ENCODE measurements at regions not wholly inside any gene's neighbourhood (a gene's known extent, or its start where the extent isn't known, plus 50 kb on each side); places are given as distances from the start of the nearest gene placed in this dataset.

DNA sequence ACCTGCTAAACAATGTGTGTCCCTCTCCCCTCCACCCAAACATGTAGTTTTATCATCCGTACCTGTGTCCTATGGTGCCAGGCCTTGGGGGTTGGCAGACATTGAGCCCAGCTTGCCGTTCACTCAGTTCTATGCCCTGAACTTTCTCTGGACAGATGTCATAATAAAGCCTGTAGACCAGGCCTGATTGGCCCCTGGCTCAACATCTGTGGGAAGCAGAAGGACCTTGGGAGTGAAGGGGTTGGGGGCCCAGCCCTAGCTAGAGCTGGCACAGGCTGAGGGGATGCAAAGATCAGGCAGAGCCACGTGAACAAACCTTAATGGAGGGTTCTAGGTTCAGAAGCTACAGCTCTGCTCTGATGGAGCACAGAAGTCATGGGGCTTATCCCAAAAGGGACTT is 600.6 kb downstream of the BUD13 start:
- no peak for DNase-seq

DNA sequence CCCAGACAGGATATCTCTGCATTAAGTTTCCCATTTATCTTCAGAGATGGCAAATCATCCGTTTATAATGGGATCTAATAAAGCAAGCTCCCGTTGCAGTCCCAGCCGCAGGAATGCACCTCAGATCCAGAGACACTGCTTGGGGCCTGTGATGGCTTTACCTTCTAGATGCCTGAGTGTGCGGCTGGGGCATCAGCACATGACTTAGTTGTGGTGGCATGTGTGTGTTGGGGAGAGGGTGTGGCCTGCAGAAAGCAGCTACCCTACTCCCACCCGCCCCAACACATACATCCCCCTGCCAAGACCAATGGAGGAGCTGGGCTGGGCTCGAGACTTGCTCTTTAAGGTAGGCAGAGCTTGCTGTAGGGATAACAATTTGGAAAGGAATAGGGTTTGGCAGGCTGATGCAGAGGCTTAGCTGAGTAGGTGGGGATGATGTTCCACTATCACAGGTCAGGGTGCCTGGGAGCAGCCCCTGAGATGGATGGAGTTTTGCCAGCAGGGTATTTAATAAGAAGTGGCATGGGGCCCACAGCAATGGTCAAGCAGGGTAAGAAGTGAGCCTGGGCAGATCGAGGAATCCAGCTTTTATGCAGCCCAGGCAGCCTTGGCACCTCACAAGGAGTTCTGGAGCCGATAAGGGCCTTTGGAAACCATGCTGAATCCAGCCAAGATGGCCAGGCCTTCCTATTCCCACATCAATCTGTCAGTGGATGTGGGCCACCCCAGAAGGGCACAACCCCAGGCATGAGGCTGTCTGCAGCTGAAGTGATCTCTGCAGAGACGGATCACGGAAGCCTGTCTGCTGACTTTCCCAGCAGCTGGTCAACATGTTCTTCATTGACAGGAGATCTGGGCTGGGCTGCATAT is 601.3 kb downstream of the BUD13 start:
- DNase-seq = no peak

DNA sequence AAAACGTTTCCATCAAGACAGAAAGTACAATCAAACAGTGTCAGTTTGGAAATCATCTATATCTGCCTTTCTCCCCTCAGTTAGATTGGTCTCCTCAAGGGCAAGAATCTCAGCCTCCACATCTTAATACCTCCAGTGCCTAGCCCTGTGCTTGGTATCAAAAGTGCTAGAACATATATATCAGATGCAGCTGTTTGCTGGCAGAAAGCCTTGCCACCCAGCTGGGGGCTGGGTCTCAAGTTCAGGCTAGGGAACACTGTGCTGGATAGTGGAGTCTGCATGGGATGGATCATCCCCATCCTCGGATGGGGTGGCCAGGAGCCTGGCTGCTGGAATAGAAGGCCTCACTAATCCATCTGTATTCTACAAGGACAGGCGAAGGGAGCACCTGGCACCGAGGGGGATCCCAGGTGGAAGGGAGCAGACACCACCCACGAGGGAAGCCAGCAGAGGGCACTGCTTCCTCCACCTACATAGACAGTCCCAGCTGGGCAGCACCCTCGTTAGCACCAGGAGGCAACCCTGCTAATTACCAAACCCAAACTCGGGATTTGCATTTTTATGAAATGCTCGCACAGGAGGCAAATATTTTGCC is 602.2 kb downstream of the BUD13 start:
- no peak for DNase-seq

DNA sequence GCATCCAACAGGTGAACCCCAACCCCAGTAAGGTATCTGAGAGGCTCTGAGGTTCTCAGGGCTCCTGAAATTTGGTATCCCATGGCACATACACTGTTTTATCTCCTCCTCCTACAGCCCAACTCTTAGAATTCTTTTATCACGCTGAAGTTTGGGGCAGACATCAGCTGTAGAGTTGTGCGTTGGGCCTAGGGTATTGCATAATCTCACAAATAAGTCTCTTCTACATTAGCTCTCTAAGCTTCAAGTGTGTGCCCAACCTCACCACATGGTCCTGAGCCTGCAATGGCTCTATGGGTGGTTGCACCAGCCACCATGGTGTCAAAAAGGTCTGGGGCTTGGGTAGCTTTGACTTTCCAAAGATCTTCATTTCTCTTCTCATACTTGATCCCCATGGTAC is 603.0 kb downstream of the BUD13 start:
- DNase-seq = no peak

DNA sequence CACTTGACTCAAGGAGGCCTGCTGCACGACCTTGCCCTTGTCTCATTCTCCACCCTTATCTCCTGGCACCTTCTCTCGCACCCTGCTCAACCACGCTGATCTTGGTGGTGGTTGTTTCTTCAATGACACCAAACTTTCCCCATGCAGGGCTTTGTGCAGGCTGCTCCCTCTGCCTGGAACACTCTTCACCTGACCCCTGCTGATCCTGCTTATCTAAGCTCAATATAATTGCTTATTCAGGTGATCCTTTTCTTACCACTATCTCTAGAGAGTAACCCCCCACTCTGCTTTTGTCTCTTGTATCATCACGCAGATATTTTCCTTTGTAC is 604.4 kb downstream of the BUD13 start:
- no peak for DNase-seq

DNA sequence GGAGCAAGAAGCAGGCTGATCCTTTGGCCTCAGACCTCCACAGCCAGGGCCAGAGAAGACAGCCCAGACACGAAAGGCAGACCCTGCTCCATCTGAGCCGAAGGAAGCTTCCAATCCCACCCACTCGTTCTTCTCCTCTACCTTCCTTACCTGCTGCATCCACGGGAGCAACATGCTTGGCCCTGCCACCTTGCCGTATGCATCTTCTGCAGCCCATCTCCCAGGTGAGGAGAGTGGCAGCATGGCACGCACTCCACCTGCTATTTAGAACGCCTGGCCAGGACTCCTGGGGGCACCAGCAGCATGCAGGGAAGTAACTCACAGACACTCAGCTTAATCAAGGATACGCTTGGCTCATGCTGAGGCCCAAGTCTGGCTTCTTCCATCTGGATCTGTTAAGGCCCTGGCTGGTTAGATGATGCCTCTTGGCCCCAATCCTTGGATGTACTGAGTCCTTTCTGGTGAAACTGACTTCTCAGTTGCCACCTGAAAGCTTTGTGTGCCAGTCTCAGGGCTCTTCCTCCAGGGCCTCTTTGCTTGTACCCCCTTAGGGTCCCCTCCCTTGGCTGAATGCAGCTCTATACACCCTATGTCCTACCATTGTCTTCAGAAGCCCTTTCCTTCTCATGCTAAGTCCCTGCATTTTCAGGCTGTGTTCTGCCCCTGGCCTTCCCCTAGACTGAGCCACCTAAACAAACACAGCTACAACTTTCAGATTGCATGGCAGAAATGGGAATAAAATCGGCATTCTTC is 604.9 kb downstream of the BUD13 start:
- DNase-seq = no peak

DNA sequence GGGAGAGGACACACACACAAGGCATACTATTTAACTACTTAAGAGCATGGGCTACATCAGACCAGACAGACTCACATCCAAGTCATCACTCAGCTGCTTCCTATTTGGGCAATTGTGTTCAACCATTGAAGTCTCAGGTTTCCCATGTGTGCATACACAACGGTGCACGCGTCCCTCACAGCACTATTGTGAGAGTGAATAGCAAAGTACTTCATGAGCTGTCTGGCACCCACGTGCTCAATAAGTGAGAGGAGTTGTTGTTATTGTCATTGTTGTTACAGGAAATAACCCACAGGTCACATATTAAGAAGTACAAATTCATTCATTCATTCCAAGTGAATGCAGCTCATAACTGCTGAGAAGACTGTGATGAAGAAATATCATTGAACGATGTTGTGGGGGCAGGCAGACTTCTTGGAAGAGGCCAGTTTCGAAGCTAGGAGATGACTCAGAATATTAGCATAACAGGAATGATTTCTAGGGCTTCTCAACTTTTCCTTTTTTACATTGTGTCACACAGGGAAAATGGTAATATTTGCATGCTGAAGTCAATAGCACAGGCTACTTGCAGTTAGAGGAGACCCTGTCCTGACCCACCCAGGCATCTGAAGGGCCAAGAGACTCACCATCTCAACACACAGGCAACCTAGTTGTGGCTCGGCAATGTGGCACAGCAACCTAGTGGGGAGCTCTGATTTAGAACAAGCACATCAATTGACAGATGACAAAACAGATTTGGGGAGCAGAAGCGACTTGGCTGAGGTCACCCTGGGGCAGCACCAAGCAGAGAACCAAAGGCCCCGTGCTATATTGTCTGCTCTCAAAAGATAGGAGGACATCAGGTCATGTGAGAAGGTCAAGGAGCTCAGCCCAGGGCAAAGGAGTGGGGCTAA is 606.0 kb downstream of the BUD13 start:
- no peak for DNase-seq

DNA sequence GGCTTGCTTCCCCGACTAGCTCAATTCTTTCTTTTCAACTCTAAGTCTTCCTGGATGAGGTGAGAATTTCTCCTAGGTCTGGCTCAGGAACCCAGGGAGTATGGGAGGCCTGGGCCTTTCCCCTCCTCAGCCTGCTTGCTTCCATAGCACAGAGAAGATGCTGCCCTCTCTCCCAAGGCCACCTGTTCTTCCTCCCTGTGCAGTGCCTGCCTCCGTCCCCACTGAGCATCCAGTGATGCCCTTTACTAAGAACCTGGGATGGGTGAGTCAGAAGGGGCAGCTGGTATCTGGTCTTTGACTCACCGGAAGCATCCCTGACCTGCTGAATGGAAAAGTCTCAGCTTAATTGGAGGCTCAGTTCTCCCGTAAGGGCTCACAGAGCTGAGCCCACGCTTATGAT is 607.9 kb downstream of the BUD13 start:
- DNase-seq = no peak

DNA sequence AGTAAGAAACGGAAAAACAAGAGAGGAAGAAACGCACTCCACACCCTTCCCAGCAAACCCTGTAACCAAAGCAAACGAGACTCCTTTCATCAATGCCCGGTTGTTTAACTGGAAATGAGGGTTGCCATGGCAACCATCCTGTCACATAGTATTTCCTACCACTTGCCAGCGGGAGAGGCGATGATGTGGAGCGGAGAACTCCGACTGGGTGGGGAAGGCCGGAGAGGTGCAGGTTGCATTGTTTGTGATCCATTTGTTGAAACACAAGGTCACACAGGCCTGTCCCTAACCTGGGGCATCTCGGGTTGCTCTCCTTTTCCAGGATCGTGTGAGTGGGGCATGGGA is 609.9 kb downstream of the BUD13 start:
- no peak for DNase-seq

DNA sequence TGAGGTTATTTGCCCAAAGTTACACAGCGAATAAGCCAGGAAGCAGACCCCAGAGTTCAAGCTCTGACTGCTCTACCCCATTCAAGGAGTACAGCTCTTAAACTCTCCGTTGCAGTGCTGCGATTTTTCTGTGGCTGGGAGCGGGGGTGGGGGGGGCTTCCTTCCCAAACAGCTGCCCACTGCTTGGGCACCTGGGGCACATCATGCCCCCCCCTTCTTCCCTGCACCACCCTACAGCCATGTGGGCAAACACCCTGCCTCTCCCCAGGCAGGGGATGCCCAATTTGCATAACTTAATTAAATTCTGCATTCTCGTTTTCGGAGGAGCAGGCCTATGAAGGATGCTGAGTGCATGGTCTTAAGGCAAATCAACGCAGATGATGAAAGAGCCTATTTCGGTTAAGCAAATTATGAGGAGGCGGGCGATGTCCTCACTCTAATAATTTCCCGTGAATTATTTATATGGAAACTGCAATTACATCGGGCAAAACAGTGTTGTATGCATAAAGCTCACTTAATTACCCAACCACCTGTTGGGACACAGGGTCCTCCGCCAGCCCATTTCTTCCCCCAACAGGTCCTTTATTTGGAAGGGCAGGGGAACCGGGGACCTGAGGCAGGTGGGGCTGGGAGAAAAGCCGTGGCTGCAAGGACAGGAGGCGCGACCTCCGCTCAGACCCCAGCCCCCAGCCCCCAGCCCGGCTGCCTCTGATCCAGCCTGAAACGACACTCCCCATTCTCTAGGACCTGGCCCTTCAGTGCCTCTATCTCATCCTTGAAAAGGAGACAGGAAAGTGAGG is 610.5 kb downstream of the BUD13 start:
- no peak for DNase-seq

DNA sequence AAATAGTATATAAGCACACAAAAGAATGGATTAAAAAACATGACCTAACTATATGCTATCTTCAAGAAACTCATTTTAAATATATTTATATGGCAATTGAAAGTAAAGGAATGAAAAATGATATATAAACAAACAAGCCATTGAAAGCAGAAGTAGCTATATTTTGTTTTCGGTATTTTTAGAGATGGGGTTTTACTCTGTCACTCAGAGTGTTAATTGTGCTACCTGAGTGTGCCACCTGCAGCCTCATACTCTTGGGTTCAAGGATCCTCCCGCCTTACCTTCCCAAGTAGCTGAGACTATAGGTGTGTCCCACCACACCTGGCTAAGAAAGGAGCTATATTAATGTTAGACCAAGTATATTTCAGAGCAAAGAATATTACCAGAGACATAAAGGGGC is 624.1 kb downstream of the BUD13 start:
- no peak for DNase-seq

DNA sequence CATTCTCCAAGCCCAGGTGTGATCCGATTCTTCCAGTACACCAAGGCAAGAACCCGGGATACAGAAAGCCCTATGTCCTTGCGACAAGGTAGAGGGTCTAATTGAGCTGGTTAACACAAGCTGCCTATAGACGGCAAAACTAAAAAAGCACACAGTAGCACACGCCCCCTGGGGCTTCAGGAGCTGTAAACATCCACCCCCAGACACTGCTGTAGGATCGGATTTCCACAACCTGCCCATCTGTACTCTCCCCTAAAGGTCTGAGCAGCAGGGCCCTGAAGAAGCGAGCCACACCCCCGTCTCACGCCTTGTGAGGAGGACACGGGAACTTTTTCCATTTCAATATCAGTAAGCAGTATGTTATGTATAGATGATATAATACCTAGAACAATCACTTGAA is 624.7 kb downstream of the BUD13 start:
- no peak for DNase-seq

DNA sequence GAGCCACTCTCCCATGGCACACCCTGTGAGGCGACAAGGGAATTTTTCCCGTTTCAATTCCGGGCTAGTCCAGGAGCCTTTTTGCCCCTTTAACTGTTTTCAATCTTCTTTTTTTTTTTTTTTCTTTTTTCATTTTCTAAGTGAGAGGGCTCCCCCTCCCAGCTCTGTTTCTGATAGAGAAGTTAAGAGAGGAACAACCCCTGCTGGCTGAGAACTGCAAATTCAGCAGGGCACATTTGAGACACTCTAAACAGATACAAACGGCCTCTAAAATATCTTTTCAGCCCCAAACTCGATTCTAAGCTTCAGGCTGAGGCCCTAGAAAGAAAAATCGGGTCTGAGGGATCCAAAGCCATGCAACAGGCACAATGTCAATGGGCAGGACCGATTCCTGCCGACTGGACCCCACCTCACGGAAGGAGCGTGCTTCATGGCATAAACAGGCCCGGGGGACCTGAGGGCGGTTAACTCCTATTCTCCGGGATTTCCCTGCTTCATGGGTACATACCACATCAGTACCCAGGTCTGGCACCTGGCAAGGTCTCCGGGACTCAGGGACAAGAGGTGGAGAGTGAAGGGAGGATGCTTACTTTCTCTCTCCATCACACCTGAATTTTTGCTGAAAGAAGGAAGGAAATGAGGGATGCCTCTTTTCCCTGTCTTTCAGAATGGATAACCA is 627.5 kb downstream of the BUD13 start:
- DNase-seq = no peak

DNA sequence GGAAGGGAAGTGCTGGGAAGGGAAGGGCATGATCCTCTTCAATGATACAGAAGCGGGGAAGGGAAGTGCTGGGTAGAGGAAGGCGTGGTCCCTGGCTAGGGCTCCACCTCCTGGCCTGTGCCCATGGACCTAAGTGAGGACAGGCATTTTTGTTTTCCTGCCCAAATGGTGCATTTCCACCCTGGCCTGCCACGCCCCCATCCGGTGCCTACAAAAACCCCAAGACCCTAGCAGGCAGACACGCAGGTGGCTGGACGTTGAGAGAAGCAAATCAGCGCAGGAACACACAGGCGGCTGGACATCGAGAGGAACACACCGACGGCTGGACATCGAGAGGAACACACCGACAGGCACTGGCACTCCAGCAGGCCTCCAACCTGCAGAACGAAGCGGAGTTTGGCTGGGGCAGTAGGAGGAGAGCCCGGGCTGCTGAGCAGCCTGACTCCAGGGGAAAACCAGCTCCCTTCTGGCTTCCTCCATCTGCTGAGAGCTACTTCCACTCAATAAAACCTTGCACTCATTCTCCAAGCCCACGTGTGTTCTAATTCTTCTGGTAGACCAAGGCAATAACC is 628.3 kb downstream of the BUD13 start:
- DNase-seq = no peak

DNA sequence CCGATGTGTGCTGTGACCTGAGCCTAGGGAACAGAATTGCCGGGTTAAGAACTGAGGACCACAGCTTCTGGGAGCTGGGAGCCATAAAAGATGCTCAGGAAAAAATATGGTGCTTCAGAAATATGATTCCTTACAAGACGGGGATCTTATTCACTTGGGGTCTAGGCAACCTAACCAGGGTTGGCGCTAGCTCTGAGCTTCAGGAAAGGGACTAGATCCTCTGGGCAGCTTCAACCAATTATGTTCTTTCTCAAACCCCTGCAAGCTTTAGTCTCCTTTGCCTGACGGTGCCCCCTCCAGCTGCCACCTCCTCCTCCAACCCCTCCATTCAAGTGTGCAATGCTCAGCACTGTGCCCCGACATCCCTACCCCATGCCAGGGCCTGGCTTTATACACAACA is 634.1 kb upstream of the CADM1 start:
- DNase-seq = no peak

DNA sequence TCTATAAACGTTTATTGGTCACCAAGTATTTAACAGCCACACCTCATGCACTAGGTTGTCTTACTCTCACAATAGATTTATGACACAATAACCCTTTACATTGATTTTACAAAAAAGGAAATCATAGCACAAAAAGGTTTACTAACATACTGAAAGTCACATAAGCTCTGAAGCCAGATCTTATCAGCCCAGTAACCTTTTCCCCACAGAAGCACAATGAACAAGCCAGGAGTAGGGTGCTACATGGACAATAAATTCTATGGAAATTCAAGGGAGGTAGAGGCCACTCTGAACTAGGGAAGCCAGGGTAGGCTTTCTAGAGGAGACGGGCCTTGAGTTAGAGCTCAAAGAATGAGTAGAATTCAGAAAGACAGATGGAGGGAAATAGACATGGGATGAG is 633.5 kb upstream of the CADM1 start:
- no peak for DNase-seq

DNA sequence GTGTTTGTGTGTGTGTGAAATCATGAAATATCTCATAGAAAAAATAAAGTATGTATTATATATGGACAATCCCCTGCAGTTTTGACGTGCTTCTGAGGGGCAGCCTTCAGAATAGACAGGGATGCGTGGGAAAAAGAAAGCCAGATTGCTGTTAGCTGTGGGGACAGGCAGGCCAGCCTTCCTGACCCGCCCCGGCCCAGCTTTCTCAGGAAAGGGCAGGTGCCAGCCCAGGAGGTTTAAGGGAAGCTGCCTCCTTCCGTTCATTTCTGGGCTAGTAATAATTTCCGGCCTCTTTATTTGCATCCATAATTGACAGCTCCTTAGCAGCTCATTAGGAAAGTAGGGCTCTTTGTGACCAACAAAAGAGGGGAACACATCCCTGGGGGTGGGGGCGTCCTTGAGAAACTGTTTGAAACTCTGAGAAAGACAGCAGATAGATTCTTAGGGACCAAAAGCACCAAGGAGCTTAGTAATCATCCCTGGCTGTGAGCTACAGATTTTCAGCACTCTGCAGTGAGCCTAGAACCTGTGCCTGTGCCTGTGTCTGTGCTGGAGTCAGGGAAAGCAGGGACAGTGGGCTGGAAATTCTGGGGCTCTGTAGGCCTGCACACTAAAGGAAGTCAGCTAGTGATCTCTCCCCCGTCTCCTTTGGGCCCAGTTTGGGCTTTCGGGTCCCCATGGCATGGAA is 632.9 kb upstream of the CADM1 start:
- DNase-seq = no peak

DNA sequence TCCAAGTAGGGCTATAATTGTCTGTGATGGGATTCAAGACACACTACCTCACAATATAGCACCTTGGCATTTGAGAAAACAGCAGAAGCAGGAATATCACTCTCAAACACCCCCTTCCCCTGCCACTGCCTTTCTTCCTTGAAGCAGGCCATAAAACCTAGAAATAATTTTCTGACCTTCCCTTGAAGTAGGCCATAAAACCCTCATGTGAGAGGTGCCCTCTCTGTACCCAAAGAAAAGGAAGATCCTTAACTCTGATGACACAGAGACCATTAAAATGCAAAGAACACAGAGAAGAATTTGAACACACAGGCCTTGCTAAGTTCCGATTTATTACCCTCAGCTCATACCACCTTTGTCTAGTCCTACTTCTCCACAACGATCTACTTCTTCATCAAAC is 631.7 kb upstream of the CADM1 start:
- no peak for DNase-seq

DNA sequence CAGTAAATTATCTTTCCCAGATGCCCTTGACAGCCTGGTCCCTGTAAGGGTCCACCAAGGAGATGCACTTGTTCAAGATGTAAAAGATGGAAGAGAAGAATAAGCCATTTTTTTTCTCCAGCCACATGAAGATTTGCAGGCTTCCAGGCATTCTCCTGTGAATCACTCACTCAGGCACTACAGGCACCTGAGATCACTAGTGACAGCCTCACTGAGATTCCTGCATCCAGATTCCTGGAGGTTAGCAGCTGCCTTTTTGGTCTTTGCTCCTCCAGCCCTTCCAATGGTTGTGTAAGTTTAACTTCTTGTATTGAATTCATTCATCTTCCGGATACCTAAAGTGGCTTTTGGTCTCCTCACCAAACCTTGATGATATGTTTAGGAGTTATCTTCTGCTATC is 630.2 kb upstream of the CADM1 start:
- DNase-seq = no peak

DNA sequence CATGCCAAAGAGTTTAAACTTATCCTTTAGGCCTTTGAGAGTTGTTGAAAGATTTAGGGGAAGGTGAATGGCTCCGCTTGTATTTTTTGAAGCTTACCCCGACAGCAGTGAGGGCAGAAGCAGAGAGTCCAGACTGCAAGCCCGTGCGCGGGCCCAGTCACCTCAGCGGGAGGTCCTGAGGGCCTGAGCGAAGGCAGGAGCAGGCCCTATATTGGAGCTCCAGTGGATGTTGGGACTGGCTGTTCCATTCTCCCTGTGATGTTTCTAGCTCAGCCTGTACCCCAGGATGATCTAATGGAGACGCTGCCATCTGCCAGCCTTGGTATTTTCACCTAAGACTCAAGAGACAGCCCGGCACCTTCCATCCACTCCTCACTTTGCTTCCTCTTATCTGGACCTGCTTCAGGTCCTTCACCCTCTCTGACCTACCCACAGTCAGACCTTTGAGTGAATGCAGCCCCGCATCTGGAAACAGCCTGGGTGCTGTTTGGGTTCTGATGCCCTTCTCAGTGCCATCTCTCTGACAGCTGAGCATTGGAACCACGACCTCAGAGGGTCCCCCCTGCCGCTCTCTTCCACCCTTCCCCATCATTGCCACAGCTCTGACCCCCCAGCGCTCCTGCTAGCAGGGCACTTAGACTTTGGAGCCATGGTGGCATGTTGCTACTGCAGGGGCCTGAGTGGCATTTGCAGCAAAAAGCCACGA is 628.2 kb upstream of the CADM1 start:
- DNase-seq = no peak

All from T1000 (cell line).